GM12874 (cell line): ENCODE measurements at regions not wholly inside any gene's neighbourhood (a gene's known extent, or its start where the extent isn't known, plus 50 kb on each side); places are given as distances from the start of the nearest gene placed in this dataset.

Experiments
- CTCF ChIP-seq: IDR thresholded peaks from 2 replicates; pipeline ENCODE4 v1.5.1; 2011; ENCODE audit warnings: low read depth, mild to moderate bottlenecking, control low read depth, low read length, moderate library complexity; ENCODE audit not compliant: insufficient read depth

DNA sequence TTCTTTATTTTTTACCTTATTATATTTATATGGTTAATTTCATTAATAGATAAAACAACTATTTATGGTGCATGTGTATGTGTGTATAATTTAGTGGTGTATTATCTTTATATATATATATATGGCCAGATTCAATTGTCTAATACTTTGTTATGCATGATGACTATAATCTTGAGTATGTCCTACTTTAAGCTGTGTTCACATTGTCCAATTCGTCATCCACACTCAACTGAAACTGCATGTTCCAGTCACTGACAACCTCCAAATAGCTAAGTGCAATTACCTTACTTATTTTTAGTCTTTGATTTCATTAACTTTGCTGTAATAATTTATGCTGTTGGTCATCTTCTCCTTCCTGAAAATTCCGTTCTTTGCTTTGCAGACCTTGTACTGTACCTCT is 306.5 kb upstream of the TMTC1 start:
- TF ChIP-seq CTCF: no peak

- TF ChIP-seq CTCF: no peak
Measured at GRCh38 chr12:30088259-30088995, 304.7 kb upstream of the TMTC1 start.

GRCh38 chr12:30082381-30082780 is 298.6 kb upstream of the TMTC1 start:
- TF ChIP-seq CTCF: no peak

DNA sequence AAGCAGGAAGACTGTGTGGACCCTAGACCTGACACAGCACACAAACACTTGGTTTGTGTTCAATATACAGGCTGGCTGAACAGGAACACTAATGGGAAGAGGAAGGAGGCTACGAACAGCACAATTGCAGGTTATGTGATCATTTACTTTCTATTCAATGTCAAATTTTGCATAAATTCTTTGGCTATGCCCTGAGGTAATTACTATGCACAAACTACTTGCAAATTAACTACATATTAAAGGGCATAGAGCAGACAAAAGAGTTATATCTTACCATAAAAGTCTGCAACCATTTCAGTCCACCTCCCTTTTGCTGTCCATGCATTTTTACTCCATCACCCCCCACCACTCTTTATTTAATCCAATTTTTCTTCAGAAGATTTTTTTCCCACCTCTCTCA is 291.2 kb upstream of the TMTC1 start:
- TF ChIP-seq CTCF: no peak

GRCh38 chr12:30072824-30073223 is 289.1 kb upstream of the TMTC1 start:
- no peak for TF ChIP-seq CTCF

- TF ChIP-seq CTCF: no peak
Measured at GRCh38 chr12:30067146-30067545, 283.4 kb upstream of the TMTC1 start.

DNA sequence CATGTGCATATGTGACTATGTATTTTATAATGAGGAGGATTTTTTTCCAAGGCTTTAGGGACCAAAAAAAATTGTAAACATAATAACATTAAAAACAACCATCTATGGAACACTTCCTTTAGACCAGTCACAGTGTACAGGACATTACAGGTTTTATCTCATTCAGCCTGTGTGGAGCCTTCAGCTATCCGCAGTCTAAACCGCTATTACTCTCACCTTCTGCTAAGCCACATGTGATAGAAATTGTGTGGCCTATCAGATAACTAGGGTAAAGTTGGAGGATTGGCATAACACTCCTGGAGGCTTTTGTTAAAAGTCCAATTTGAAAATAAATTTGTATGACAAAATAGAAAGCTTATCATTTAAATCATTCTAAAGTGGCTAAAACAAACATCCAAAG is 281.2 kb upstream of the TMTC1 start:
- TF ChIP-seq CTCF: no peak

GRCh38 chr12:30063435-30063945 is 279.7 kb upstream of the TMTC1 start:
- TF ChIP-seq CTCF: no peak
